ENCODE measurements at regions not wholly inside any gene's neighbourhood (a gene's known extent, or its start where the extent isn't known, plus 50 kb on each side); places are given as distances from the start of the nearest gene placed in this dataset.
"Not testable (repeated sequence)": the region's sequence is repeated elsewhere in the genome, so short reads cannot be mapped to it uniquely, and the experiment has no call there.

DNA sequence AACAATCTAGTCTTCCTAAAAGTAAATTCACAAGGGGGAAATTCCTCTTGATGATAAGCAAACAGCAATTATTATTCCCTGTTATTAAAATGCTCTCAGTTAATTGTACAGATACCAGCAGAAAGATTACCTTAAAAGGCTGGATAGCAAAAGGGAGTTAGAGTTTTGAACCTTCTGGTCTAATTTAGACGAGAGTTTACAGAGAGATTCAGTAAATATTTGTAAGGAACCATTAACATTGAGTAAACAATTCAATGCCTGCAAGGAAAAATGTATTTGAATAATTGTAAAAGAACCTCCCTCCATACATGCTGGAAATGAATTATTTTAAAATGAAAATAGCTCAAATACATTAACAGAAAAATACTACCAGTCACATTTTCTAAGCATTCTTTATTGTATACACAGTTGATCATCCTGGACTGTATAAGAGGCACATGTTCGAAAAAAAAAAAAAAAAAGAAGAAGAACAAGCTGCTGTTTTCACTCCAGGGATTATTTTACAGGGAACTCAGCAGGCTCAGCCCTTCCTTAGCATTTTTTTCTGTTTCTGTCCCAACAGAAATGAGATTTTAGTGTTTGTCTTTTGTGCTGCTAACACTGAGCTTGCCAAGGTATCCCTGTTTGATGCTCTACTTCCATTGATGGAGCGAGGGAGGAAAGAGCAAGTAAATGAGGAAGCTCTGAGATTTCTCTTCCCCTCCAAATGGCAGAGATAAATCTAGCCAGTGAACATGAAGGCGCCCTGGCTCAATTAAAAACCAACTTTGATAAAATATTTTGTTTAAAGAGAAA lies 141.1 kb downstream of the ENC1 start:
- DNase-seq: no peak

DNA sequence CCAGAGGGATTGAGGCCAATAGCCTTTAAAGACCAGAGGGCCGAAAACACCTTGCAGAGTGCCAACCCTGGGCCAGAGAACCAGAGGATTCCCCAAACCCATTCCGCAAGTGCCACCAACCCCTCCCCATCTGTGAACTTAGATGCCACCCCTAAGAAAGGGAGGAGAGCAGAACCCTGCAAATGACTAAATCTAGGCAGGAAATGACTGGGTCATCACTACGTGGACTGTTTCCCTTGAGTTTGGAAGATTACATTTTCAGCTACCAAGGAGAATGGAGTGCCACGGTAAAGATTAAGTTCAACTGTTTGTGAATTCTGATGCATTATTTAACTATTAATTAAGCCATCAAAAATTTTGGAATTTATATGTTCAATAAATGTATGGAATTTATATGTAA lies 142.8 kb downstream of the ENC1 start:
- DNase-seq: no peak

GRCh38 chr5:74493411-74493810 lies 147.1 kb downstream of the ENC1 start:
- DNase-seq: no peak

- no peak for DNase-seq
These were observed 148.3 kb downstream of the ENC1 start for GRCh38 chr5:74492230-74492629.

DNA sequence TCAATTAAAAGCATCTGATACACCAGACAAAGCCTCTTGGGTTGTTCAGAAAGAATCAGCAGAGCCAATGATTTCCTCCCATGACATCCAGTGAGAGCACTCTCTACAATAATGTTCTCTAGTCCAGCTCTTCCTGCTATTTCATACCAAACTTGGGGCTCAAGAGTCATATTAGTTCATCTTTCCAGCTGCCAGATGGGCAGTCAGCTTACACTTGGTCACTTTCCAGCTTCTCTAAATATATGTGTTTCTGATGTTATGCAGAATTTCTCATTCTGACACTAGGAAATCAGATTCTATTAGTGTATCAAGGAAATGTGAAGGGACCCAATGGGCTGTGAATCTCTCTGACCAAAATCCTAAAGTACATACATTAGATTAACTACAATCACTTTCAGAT lies 148.9 kb downstream of the ENC1 start:
- no peak for DNase-seq

DNA sequence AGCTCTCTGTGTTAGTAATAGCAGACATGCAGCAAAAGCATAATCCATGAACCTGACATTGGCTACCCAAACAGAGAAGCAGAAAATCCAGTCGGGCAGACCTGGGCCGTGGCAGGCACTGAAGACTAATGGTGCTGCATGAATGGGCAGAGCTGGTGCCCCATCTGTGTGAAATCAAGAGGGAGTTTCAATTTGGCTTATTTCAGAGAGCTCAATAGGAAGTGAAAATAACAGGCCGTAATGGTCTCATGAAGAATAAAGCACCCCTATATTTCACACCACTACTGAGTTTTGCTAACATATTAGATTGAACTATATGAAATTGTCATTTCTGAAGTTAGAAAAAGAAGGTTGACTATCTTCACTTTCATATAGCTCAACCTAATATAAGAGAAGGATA lies 149.7 kb downstream of the ENC1 start:
- DNase-seq: no peak

GRCh38 chr5:74482990-74483389 lies 157.5 kb downstream of the ENC1 start:
- no peak for DNase-seq

GRCh38 chr5:74482523-74482922 lies 158.0 kb downstream of the ENC1 start:
- no peak for DNase-seq

- not testable (repeated sequence) for DNase-seq
These were observed 159.2 kb downstream of the ENC1 start for GRCh38 chr5:74481357-74481756.

GRCh38 chr5:74480201-74480600 lies 160.3 kb downstream of the ENC1 start:
- no peak for DNase-seq

- DNase-seq: no peak
These were observed 162.2 kb downstream of the ENC1 start for GRCh38 chr5:74478328-74478727.

DNA sequence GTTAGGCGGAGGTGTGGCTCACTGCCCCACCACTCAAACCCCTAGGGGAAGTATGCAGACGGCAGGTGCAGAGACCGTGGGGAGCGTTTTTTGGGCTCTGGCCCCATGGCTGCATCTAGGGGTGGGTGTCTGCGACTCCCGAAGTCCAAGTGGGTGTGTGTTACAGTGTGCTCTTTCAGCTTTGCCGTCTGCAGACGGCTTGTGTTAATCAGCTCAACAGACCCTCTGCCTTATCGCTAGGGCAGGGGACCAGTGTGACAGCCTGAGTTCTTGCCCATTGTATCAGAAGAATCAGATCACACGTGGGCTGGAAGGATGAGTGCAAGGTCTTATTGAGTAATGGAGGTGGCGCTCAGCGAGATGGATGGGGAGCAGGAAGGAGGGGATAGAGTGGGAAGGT lies 162.8 kb downstream of the ENC1 start:
- DNase-seq: no peak

DNA sequence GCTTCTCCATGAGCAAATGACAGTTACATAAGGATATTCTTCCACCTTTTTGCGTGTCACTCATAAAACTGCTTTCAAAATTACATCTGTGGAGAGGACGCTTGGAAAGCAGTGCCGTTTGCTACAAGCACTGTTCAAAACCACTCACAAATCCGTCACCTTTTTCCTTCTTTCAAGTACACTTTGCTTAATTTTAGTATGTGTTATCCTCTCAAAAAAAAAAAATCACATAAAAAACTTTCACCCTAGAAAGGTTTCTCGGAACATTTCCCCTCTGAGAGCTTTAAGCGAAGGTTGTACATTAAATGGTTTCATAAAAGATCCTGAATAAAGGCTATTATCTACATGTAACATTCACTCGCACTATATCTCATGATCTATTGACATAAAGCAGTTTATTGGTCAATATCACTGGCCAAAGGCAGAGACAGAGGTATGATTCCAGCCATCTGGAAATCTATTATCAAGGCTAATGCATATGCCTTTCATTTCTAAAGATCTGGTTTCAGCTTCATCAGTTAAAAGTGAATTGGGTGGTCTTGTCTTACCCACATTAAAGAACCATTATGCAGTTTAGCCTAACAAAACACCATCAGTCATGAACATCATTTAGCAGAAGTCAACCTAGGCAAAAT lies 163.6 kb downstream of the ENC1 start:
- DNase-seq: no peak

GRCh38 chr5:74476046-74476818 lies 164.3 kb downstream of the ENC1 start:
- no peak for DNase-seq

- no peak for DNase-seq
These were observed 168.7 kb downstream of the ENC1 start for GRCh38 chr5:74471875-74472274.

DNA sequence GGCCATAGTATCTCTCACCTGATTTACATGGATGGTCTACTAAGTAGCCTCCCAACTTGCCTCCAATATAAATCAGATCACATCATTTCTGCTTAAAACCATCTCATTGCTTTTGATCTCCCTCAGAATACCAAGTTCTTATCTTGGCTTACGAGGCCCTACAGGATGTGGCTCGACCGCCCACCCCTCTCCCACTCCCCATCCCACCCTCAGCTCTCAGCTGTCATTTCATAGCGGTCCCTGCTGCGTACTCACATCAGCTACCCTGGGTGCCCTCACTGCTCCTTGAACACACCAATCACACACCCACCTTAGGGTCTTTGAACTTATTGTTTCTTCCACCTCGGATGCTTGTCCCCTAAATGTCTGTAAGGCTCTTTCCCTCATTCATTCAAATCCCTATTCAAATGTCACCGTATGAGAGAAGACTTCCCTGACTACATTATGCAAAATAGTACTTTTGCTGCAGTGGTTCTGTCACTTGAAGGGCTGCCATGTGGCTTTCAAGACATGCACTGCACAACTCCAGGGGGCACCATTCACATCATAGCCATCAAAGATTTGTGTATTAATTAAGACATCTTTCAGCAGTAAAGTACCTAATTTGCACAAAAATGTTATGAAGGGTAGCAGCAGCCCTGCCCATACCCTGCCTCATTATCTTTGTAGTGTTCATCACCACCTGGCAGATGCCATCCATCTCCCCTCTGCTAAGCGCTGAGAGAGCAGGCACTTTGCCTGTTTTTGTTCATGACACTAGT lies 171.1 kb downstream of the ENC1 start:
- no peak for DNase-seq

- DNase-seq: no peak
These were observed 172.1 kb downstream of the ENC1 start for GRCh38 chr5:74468421-74468820.

DNA sequence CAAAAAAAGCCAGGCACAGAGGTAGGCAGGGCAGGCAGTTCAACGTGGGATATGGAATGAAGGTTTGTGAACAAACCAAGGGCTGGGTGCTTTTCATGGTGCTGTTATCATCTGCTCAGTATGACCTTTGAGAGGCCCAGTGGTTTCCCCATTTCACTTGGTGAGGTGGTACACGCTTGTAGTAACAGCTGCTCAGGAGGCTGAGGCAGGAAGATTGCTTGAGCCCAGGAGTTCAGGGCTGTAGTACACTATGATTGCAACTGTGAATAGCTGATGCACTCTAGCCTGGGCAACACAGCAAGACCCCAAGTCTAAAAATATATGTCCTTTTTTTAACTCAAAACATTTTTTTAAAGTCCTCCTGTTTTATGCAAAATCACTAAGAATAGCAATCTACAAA lies 174.8 kb downstream of the ENC1 start:
- DNase-seq: no peak

DNA sequence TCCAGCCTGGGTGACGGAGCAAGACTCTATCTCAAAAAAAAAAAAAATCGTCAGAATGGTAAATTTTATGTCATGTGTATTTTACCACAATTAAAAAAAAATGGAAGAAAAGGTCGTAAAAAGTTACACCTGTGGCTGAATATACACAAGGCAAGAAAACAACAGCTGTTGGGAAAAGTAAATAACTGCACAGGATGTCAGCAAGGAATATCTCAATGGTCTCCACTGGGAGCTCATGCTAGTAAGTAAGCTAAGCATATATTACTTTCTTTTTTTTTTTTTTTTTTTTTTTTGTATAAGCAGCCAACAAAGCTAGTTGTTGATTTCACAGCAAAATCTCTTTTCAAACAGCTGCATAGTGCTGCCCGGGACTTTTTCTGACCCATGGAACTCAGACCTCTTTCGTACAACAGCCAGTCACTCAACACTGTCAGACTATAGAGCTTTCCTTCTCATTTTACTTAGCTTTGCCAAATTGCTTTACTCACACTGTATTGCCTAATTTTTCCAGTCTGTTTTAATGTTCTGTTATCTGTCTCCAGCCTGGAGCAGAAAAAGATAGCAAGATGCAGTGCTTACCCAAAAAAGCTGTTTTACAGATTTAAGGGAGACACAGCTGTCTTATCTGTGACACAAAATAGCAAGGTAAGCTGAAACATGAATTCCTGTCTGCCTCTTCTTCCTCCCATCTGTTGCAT lies 175.9 kb downstream of the ENC1 start:
- DNase-seq: no peak

GRCh38 chr5:74462356-74462755 lies 178.2 kb downstream of the ENC1 start:
- DNase-seq: no peak

- no peak for DNase-seq
These were observed 179.3 kb downstream of the ENC1 start for GRCh38 chr5:74461251-74461650.

DNA sequence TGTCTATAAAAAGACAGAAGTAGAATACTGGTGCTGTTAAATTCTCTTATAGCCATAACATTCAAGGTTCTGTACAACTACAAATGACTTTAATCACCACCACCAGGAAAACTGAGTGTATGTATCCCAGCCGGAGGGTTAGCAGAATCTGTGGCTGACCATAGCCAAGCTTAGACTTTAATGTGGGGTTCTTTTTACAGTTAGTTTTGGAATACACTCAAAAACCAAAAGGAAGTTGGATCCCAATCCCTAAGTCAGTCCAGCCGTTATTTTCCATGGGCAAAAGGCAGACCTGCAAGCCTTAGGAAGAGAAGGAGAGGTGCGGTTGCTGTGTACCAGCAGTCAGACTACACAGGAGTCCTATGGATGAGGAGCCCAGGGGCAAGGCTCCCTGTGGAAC lies 179.8 kb downstream of the ENC1 start:
- no peak for DNase-seq

GRCh38 chr5:74459984-74460383 lies 180.5 kb downstream of the ENC1 start:
- DNase-seq: no peak

Data from activated CD8-positive, alpha-beta memory T cell treated with anti-CD3 and anti-CD28 coated beads for 24 hours (primary cell).